ENCODE measurements at regions not wholly inside any gene's neighbourhood (a gene's known extent, or its start where the extent isn't known, plus 50 kb on each side); places are given as distances from the start of the nearest gene placed in this dataset.

DNA sequence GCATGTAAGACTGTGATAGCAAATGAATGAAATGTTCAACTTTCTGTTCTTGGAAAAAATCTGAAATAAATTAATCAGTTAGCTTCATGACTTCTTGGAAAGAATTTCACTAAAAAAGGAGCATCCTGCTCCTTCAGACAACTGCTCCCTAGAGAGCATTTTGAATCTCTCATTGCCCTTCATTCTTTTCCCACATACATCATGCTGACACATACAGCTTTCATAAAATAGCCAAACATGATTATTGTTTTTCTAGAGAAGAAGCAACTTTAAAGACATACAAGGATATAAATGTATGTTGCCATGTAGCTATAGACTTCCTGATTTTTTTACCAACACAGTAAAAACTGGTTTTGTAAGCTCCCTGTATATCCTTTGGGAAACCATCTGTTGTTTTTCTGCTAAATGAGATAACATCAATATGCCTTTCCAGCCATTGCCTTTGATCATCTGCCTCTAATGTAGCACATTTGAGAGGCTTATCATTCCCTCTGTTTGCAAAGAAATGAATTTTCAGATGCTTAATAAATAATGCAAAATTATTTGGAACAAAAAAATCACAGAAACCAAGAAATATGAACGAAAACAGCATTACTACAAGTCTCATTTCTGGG is 248.2 kb upstream of the GPR149 start:
- Histone ChIP-seq H3K27me3 (no peaks in the 10 kb centered on the region), H3K4me1 (ENCODE audit: insufficient read depth) (no peaks in the 10 kb centered on the region), H3K9me3 (no peaks in the 10 kb centered on the region), H3K36me3 (no peaks in the 10 kb centered on the region), H3K4me3 (no peak overlapping the region), H3K27ac (no peak overlapping the region)
- intact Hi-C loops (cut with DNase I), result no loop called here
- 16 to 25% (median 17%) methylated on average over 1 of the region's 1 CpG for WGBS, 3 donors
- no peak for DNase-seq
- no peak for TF ChIP-seq POLR2A (IDR thresholded peaks at IDR 0.05)
- no peak for TF ChIP-seq EP300 (IDR thresholded peaks at IDR 0.05)
- TF ChIP-seq, protein P1, sequence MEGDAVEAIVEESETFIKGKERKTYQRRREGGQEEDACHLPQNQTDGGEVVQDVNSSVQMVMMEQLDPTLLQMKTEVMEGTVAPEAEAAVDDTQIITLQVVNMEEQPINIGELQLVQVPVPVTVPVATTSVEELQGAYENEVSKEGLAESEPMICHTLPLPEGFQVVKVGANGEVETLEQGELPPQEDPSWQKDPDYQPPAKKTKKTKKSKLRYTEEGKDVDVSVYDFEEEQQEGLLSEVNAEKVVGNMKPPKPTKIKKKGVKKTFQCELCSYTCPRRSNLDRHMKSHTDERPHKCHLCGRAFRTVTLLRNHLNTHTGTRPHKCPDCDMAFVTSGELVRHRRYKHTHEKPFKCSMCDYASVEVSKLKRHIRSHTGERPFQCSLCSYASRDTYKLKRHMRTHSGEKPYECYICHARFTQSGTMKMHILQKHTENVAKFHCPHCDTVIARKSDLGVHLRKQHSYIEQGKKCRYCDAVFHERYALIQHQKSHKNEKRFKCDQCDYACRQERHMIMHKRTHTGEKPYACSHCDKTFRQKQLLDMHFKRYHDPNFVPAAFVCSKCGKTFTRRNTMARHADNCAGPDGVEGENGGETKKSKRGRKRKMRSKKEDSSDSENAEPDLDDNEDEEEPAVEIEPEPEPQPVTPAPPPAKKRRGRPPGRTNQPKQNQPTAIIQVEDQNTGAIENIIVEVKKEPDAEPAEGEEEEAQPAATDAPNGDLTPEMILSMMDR (IDR thresholded peaks at IDR 0.05), result no peak

GRCh38 chr3:154668835-154669234 is 238.8 kb upstream of the GPR149 start:
- Histone ChIP-seq H3K27ac (no peak overlapping the region), H3K4me3 (no peak overlapping the region), H3K36me3 (no peaks in the 10 kb centered on the region), H3K4me1 (ENCODE audit: insufficient read depth) (no peaks in the 10 kb centered on the region), H3K9me3 (no peaks in the 10 kb centered on the region), H3K27me3 (no peaks in the 10 kb centered on the region)
- 51 to 61% (median 56%) methylated on average over 1 of the region's 1 CpG for WGBS, 3 donors
- intact Hi-C loops (cut with DNase I), result no loop called here
- no peak for DNase-seq
- no peak for TF ChIP-seq POLR2A (IDR thresholded peaks at IDR 0.05)
- TF ChIP-seq, protein P1 (IDR thresholded peaks at IDR 0.05), result no peak
- TF ChIP-seq EP300 (IDR thresholded peaks at IDR 0.05), result no peak

- Histone ChIP-seq H3K4me1 (ENCODE audit: insufficient read depth) (no peaks in the 10 kb centered on the region), H3K27me3 (no peaks in the 10 kb centered on the region), H3K27ac (no peak overlapping the region), H3K36me3 (no peaks in the 10 kb centered on the region), H3K9me3 (no peaks in the 10 kb centered on the region), H3K4me3 (no peak overlapping the region)
- no peak for DNase-seq
- intact Hi-C loops (cut with DNase I), result no loop called here
- 8 to 14% (median 9%) methylated on average over 2 of the region's 2 CpGs for WGBS, 3 donors
- TF ChIP-seq EP300 (IDR thresholded peaks at IDR 0.05) (no peak), POLR2A (IDR thresholded peaks at IDR 0.05) (no peak)
- TF ChIP-seq, protein P1 (IDR thresholded peaks at IDR 0.05), result no peak
Measured at GRCh38 chr3:154668187-154668586, 238.2 kb upstream of the GPR149 start.

DNA sequence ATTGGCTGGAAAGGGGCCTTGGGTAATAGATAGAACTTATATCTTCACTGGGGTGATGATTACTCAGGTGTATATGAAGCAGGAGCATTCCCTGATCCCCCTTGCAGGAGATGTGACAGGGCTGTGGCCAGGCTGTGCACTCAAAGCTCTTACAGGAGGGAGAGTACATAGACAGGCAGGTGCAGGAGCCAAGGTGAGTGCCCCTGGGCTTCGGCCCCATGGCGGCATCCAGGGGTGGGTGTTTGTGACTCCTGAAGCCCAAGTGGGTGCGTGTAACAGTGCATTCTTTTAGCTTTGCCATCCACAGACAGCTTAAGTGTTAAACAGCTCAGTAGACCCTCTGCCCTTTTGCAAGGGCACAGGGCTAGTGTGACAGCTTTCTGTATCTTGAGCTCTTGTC is 236.6 kb upstream of the GPR149 start:
- TF ChIP-seq EP300 (IDR thresholded peaks at IDR 0.05) (no peak), POLR2A (IDR thresholded peaks at IDR 0.05) (no peak)
- TF ChIP-seq, protein P1 (IDR thresholded peaks at IDR 0.05), result no peak
- Histone ChIP-seq H3K27ac (no peak overlapping the region), H3K4me1 (ENCODE audit: insufficient read depth) (no peaks in the 10 kb centered on the region), H3K27me3 (no peaks in the 10 kb centered on the region), H3K36me3 (no peaks in the 10 kb centered on the region), H3K9me3 (no peaks in the 10 kb centered on the region), H3K4me3 (no peak overlapping the region)
- DNase-seq, result no peak
- intact Hi-C loops (cut with DNase I), result no loop called here
- WGBS, 3 donors, result 94% methylated on average over 3 of the region's 3 CpGs
